OCI-LY1 (cell line): ENCODE measurements at regions not wholly inside any gene's neighbourhood (a gene's known extent, or its start where the extent isn't known, plus 50 kb on each side); places are given as distances from the start of the nearest gene placed in this dataset.

ENCODE experiments used
- H2AFZ ChIP-seq: fragments of 200-600 bp; sonication (generic), shearing (Covaris generic); 2 replicates; pipeline ENCODE4 v1.6.0; 2014; ENCODE audit warnings: antibody characterized with exemption, mild to moderate bottlenecking, low read length
- H3F3A ChIP-seq: fragments of 200-600 bp; sonication (generic), shearing (Covaris generic); 2 replicates; pipeline ENCODE4 v1.6.0; 2014; ENCODE audit warnings: mild to moderate bottlenecking, antibody characterized with exemption, low read length, moderate library complexity; ENCODE audit not compliant: insufficient read depth
- H3K27ac ChIP-seq: fragments of 200-600 bp; sonication (generic); 2 replicates; pipeline ENCODE4 v1.5.1; 2014; ENCODE audit warnings: low read length, mixed run types, mild to moderate bottlenecking, low read depth; ENCODE audit not compliant: poor library complexity, severe bottlenecking
- H3K27me3 ChIP-seq: fragments of 200-600 bp; sonication (generic); 2 replicates; pipeline ENCODE4 v1.6.0; 2014; ENCODE audit warnings: antibody characterized with exemption, mild to moderate bottlenecking, low read length, moderate library complexity; ENCODE audit not compliant: insufficient read depth
- H3K36me3 ChIP-seq: fragments of 200-600 bp; sonication (generic); 2 replicates; pipeline ENCODE4 v1.6.1; 2014; ENCODE audit warnings: mild to moderate bottlenecking, antibody characterized with exemption, low read length, moderate library complexity, mixed read lengths; ENCODE audit not compliant: insufficient read depth
- H3K4me1 ChIP-seq: fragments of 200-600 bp; sonication (generic); 2 replicates; pipeline ENCODE4 v1.5.1; 2014; ENCODE audit warnings: mild to moderate bottlenecking, low read length, moderate library complexity; ENCODE audit not compliant: insufficient read depth, severe bottlenecking
- H3K4me2 ChIP-seq: fragments of 200-600 bp; sonication (generic), shearing (Covaris generic); 2 replicates; pipeline ENCODE4 v1.6.1; 2014; ENCODE audit warnings: low read length
- H3K4me3 ChIP-seq: fragments of 200-600 bp; sonication (generic); 2 replicates; pipeline ENCODE4 v1.5.1; 2014; ENCODE audit warnings: low read length, low read depth, mild to moderate bottlenecking, mixed read lengths; ENCODE audit not compliant: poor library complexity, severe bottlenecking
- H3K79me2 ChIP-seq: fragments of 200-600 bp; shearing (Covaris generic); 2 replicates; pipeline ENCODE4 v1.6.1; 2016; ENCODE audit warnings: mixed run types, low read length, mixed read lengths; ENCODE audit not compliant: insufficient read depth
- H3K9ac ChIP-seq: fragments of 200-600 bp; sonication (generic), shearing (Covaris generic); 2 replicates; pipeline ENCODE4 v1.6.1; 2014; ENCODE audit warnings: mild to moderate bottlenecking, low read length, mixed read lengths
- H3K9me2 ChIP-seq: fragments of 200-600 bp; sonication (generic), shearing (Covaris generic); 2 replicates; pipeline ENCODE4 v1.6.1; 2014; ENCODE audit warnings: low read depth, mild to moderate bottlenecking, low read length, mixed read lengths
- H3K9me3 ChIP-seq: fragments of 200-600 bp; shearing (Covaris generic); 2 replicates; pipeline ENCODE4 v1.6.1; 2014; ENCODE audit warnings: low read length, mixed read lengths
- H4K20me1 ChIP-seq: fragments of 200-600 bp; sonication (generic), shearing (Covaris generic); 2 replicates; pipeline ENCODE4 v1.6.0; 2016; ENCODE audit warnings: mild to moderate bottlenecking, low read length; ENCODE audit not compliant: insufficient read depth
- EZH2 ChIP-seq: fragments of 200-600 bp; sonication (generic), shearing (Covaris generic); IDR thresholded peaks from 2 replicates; pipeline ENCODE4 v1.8.0; 2017; ENCODE audit warnings: borderline replicate concordance, mixed run types, mild to moderate bottlenecking, antibody characterized with exemption, low read length, moderate library complexity, mixed read lengths
- TF ChIP-seq, protein P1 (sequence below): fragments of 200-600 bp; sonication (generic), shearing (Covaris generic); IDR thresholded peaks from 2 replicates; pipeline ENCODE4 v1.5.1; 2017; ENCODE audit warnings: mild to moderate bottlenecking, antibody characterized with exemption, low read length, moderate library complexity, mixed read lengths

DNA sequence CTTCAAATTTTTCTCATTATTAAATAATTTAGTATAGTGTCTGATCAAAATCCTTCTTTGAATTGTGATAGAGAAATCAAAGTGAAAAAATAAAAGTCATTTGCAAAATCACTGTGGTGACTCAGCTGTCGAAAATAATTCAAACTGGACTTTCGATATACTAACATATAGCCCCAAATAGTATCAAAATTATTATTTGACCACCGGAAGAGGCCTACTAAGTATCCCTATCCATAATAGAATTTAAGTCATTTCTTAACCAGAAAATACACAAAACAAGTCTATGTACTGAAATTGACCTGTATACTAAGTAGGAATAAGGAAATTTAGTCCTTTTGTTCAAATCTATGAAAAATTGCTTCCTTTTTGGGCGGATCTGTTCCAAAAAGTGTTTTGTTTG lies 180.7 kb downstream of the MRPL39 start:
- Histone ChIP-seq H3K36me3 (no peaks in the 10 kb centered on the region), H3F3A (no peaks in the 10 kb centered on the region), H3K4me3 (no peak overlapping the region), H3K27me3 (no peaks in the 10 kb centered on the region), H3K4me1 (peaks cover 6% of the 10 kb centered on the region), H3K27ac (no peak overlapping the region), H3K79me2 (no peaks in the 10 kb centered on the region), H4K20me1 (no peaks in the 10 kb centered on the region), H3K4me2 (no peak overlapping the region), H3K9ac (no peak overlapping the region), H3K9me3 (no peaks in the 10 kb centered on the region), H3K9me2 (no peaks in the 10 kb centered on the region), H2AFZ (no peak overlapping the region)
- TF ChIP-seq, protein P1, sequence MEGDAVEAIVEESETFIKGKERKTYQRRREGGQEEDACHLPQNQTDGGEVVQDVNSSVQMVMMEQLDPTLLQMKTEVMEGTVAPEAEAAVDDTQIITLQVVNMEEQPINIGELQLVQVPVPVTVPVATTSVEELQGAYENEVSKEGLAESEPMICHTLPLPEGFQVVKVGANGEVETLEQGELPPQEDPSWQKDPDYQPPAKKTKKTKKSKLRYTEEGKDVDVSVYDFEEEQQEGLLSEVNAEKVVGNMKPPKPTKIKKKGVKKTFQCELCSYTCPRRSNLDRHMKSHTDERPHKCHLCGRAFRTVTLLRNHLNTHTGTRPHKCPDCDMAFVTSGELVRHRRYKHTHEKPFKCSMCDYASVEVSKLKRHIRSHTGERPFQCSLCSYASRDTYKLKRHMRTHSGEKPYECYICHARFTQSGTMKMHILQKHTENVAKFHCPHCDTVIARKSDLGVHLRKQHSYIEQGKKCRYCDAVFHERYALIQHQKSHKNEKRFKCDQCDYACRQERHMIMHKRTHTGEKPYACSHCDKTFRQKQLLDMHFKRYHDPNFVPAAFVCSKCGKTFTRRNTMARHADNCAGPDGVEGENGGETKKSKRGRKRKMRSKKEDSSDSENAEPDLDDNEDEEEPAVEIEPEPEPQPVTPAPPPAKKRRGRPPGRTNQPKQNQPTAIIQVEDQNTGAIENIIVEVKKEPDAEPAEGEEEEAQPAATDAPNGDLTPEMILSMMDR = no peak
- no peak for TF ChIP-seq EZH2

DNA sequence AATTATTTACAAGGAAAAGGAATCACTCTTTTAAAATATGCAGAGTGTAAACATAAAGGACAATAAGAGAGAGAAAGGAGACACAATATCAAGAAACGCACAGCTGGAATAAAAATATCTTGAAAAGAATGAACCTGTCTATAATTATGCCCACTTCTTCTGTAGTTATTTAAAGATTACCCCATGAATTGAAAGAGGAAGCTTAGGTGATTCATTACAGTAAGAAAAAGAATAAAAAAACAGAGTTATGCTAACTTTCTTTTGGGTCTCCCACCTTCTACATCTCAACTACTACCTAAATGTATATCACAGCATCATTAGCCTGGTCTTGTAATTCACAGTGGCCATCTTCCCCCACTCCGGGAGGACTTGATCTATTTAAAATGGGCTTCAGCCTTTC lies 182.1 kb downstream of the MRPL39 start:
- TF ChIP-seq, protein P1 = no peak
- TF ChIP-seq EZH2 = no peak
- no peaks in the 10 kb centered on the region for H4K20me1 ChIP-seq
- no peaks in the 10 kb centered on the region for H3K79me2 ChIP-seq
- no peaks in the 10 kb centered on the region for H3K36me3 ChIP-seq
- no peaks in the 10 kb centered on the region for H3K9me2 ChIP-seq
- H2AFZ ChIP-seq = no peak overlapping the region
- no peak overlapping the region for H3K4me2 ChIP-seq
- H3K27me3 ChIP-seq = no peaks in the 10 kb centered on the region
- no peak overlapping the region for H3K9ac ChIP-seq
- H3K9me3 ChIP-seq = no peaks in the 10 kb centered on the region
- no peak overlapping the region for H3K27ac ChIP-seq
- H3K4me1 ChIP-seq = peaks cover 6% of the 10 kb centered on the region
- H3F3A ChIP-seq = no peaks in the 10 kb centered on the region
- H3K4me3 ChIP-seq = no peak overlapping the region

DNA sequence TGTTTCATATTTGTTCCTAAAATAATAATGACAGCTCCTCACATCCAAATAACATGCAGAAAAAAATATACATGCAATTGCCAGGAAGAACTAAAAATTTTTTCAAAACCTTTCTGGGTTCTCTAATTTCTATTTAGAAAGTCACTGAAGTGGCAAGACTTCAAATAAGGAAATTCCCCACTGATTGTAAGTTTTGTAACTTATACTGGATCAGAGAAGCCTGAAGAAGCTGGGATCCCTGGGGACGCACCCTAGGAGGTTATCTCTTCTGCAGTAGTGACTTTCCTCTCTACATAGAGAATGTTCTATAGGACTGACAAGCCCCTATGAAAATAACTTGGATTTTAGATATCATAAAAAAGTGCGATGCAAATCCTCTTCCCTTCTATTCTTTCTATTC lies 182.6 kb downstream of the MRPL39 start:
- no peaks in the 10 kb centered on the region for H3F3A ChIP-seq
- TF ChIP-seq, protein P1 = no peak
- no peak for TF ChIP-seq EZH2
- peaks cover 6% of the 10 kb centered on the region for H3K4me1 ChIP-seq
- no peak overlapping the region for H3K4me3 ChIP-seq
- no peak overlapping the region for H3K4me2 ChIP-seq
- H3K9me3 ChIP-seq = no peaks in the 10 kb centered on the region
- H3K9me2 ChIP-seq = no peaks in the 10 kb centered on the region
- no peak overlapping the region for H3K27ac ChIP-seq
- H3K79me2 ChIP-seq = no peaks in the 10 kb centered on the region
- no peaks in the 10 kb centered on the region for H3K36me3 ChIP-seq
- no peak overlapping the region for H3K9ac ChIP-seq
- H2AFZ ChIP-seq = no peak overlapping the region
- no peaks in the 10 kb centered on the region for H4K20me1 ChIP-seq
- no peaks in the 10 kb centered on the region for H3K27me3 ChIP-seq
